Upper lobe of left lung (tissue), 4 donors: ENCODE measurements at regions not wholly inside any gene's neighbourhood (a gene's known extent, or its start where the extent isn't known, plus 50 kb on each side); places are given as distances from the start of the nearest gene placed in this dataset.

Experiments used
- EP300 ChIP-seq, 4 donors: sonication (generic); formaldehyde crosslinking; IDR thresholded peaks; one replicate each; pipeline ENCODE4 v1.5.1; 2017; ENCODE audit warnings: antibody characterized with exemption in 4 of 4, control low read depth in 2 of 4
- POLR2A ChIP-seq, 4 donors: fragments of 450-650 bp; IDR thresholded peaks; one replicate each; pipeline ENCODE4 v1.5.1; 2016 to 2017; ENCODE audit warnings: antibody characterized with exemption in 4 of 4, mild to moderate bottlenecking in 2 of 4
- TF ChIP-seq, protein P1 (sequence below), 6 experiments: fragments of 450-650 bp in 4 of 6; fragments of 200-600 bp in 2 of 6; sonication (generic) in 2 of 6; IDR thresholded peaks; one replicate each; pipeline ENCODE4 v1.5.1; 2016 to 2019; ENCODE audit warnings: antibody characterized with exemption in 6 of 6

- TF ChIP-seq EP300 (IDR thresholded peaks at IDR 0.05) = no peak
- TF ChIP-seq, protein P1, sequence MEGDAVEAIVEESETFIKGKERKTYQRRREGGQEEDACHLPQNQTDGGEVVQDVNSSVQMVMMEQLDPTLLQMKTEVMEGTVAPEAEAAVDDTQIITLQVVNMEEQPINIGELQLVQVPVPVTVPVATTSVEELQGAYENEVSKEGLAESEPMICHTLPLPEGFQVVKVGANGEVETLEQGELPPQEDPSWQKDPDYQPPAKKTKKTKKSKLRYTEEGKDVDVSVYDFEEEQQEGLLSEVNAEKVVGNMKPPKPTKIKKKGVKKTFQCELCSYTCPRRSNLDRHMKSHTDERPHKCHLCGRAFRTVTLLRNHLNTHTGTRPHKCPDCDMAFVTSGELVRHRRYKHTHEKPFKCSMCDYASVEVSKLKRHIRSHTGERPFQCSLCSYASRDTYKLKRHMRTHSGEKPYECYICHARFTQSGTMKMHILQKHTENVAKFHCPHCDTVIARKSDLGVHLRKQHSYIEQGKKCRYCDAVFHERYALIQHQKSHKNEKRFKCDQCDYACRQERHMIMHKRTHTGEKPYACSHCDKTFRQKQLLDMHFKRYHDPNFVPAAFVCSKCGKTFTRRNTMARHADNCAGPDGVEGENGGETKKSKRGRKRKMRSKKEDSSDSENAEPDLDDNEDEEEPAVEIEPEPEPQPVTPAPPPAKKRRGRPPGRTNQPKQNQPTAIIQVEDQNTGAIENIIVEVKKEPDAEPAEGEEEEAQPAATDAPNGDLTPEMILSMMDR (IDR thresholded peaks at IDR 0.05) = no peak
- no peak for TF ChIP-seq POLR2A (IDR thresholded peaks at IDR 0.05)
These were observed 95.9 kb downstream of the FBXO4 start for GRCh38 chr5:42020788-42021530.
